SK-N-MC (cell line): ENCODE measurements at regions not wholly inside any gene's neighbourhood (a gene's known extent, or its start where the extent isn't known, plus 50 kb on each side); places are given as distances from the start of the nearest gene placed in this dataset.

ENCODE experiments used
- DNase-seq: peaks from one replicate; pipeline ENCODE4 v3.0.0-alpha.2; 2011; ENCODE audit warnings: low read depth, low spot score
- H3K27ac ChIP-seq: fragments of 200-600 bp; sonication (generic); 2 replicates; pipeline ENCODE4 v1.5.1; 2016; ENCODE audit warnings: mixed run types
- H3K36me3 ChIP-seq: fragments of 200-600 bp; sonication (generic); 2 replicates; pipeline ENCODE4 v1.6.1; 2017; ENCODE audit warnings: antibody characterized with exemption, low read length, mixed read lengths; ENCODE audit not compliant: insufficient read depth
- H3K4me3 ChIP-seq: fragments of 200-600 bp; sonication (generic); 2 replicates; pipeline ENCODE4 v1.5.1; 2016
- H3K9ac ChIP-seq: fragments of 200-600 bp; sonication (generic); 2 replicates; pipeline ENCODE4 v1.8.0; 2017; ENCODE audit warnings: mixed run types, mixed read lengths; ENCODE audit not compliant: insufficient read length
- H3K9me3 ChIP-seq: fragments of 200-600 bp; sonication (generic); 2 replicates; pipeline ENCODE4 v1.6.1; 2017; ENCODE audit warnings: low read depth, mild to moderate bottlenecking, antibody characterized with exemption, low read length, moderate library complexity, mixed read lengths
- EZH2 ChIP-seq: fragments of 200-600 bp; sonication (generic); IDR thresholded peaks from one replicate; pipeline ENCODE4 v1.6.1; 2017; ENCODE audit warnings: antibody characterized with exemption
- FOXP2 ChIP-seq: optimal IDR thresholded peaks from 2 replicates; pipeline ENCODE3; 2011; ENCODE audit warnings: mild to moderate bottlenecking, moderate library complexity; ENCODE audit not compliant: insufficient read depth; ENCODE audit errors: extremely low read length, control extremely low read depth
- POLR2AphosphoS5 ChIP-seq: IDR thresholded peaks from 2 replicates; pipeline ENCODE4 v1.6.1; 2012; ENCODE audit warnings: mild to moderate bottlenecking, low read depth, low read length, borderline replicate concordance

GRCh38 chr21:35753308-35753707 is 307.0 kb downstream of the SETD4 start:
- H3K36me3 ChIP-seq = no peaks in the 10 kb centered on the region
- H3K9me3 ChIP-seq = no peaks in the 10 kb centered on the region
- H3K9ac ChIP-seq = no peak overlapping the region
- H3K4me3 ChIP-seq = no peak overlapping the region
- no peak for DNase-seq
- TF ChIP-seq FOXP2 (no peak), POLR2AphosphoS5 (no peak), EZH2 (no peak)
- no peak overlapping the region for H3K27ac ChIP-seq

DNA sequence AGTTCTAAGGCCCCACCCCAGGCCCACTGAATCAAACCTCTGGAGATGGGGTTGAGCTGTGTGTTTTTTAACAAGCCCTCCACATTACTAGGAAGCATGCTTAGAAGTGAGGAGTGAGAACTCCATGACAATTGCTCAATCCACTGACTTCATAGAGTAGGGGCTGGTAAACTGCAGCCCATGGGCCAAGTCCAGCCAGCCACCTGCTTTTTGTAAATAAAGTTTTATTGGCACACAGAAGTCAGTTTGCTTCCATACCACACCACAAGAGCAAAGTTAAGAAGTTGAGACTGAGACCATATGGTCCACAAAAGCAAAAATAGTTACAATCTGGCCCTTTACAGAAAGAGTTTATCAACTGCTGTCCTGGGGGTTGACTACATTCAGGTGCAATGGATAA is 309.2 kb downstream of the SETD4 start:
- no peak for DNase-seq

GRCh38 chr21:35749904-35750303 is 310.4 kb downstream of the SETD4 start:
- no peak for TF ChIP-seq POLR2AphosphoS5
- no peak for TF ChIP-seq FOXP2
- no peak for TF ChIP-seq EZH2

More for the DNA sequence above, 309.2 kb downstream of the SETD4 start:
- Histone ChIP-seq H3K4me3 (no peak overlapping the region), H3K9ac (no peak overlapping the region), H3K36me3 (no peaks in the 10 kb centered on the region), H3K27ac (no peak overlapping the region), H3K9me3 (no peaks in the 10 kb centered on the region)
- TF ChIP-seq POLR2AphosphoS5 = no peak

DNA sequence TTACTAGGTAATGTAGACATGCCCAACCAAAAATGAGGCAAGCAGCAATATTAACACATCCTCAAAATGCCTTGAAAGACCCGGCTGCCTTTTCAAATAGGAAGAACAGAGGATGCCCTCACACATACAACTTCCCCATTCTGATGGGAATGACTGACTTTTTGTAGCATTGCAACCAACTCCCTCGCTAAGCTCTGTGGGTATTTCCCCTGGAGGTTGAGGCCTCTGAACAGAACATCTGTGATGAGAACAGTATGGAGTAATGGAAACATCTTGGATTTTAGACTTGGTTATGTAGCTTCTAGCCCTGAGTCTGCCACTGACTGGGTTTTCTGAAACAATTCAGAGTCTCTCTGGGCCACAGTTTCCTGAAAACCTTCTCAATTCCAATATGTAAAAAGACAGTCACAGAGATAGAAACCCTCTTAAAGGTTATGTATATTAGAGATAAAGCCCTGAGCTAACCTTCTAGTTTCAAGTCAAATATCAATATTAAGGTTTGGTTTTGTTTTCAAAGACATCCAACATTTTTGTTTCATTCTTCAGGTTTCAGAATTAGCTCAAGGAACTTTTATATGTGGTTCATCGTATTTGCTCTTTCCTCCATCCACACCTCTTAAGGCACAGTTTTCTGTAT is 311.5 kb downstream of the SETD4 start:
- DNase-seq = no peak
- TF ChIP-seq EZH2 (no peak), FOXP2 (no peak), POLR2AphosphoS5 (no peak)

More at GRCh38 chr21:35749904-35750303, 310.4 kb downstream of the SETD4 start:
- no peak overlapping the region for H3K4me3 ChIP-seq
- DNase-seq = no peak
- no peaks in the 10 kb centered on the region for H3K9me3 ChIP-seq
- H3K36me3 ChIP-seq = no peaks in the 10 kb centered on the region
- no peak overlapping the region for H3K9ac ChIP-seq
- no peak overlapping the region for H3K27ac ChIP-seq

DNA sequence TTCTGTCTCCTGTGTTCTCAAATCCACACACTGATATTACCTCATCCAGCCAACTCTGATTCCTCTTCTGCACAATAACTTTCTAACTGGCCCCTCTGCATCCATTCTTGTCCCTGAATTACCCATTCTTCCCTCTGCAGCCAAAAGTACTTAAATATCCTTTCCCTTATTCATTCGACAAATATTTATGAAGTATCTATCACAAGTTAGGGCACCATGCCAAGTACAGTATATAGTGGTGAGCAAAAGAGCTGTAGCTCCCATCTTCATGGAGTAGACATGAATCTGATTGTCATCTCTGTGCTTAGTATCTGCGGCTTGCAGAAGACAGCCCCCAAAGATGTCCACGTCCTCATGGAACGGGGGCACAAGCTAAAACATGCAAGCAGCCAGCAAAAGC is 316.8 kb downstream of the SETD4 start:
- Histone ChIP-seq H3K9me3 (no peaks in the 10 kb centered on the region), H3K36me3 (no peaks in the 10 kb centered on the region), H3K4me3 (no peak overlapping the region), H3K9ac (no peak overlapping the region), H3K27ac (no peak overlapping the region)
- TF ChIP-seq POLR2AphosphoS5 = no peak
- no peak for TF ChIP-seq FOXP2
- no peak for TF ChIP-seq EZH2
- no peak for DNase-seq

More for the DNA sequence above, 311.5 kb downstream of the SETD4 start:
- H3K9ac ChIP-seq = no peak overlapping the region
- no peak overlapping the region for H3K27ac ChIP-seq
- no peak overlapping the region for H3K4me3 ChIP-seq
- H3K36me3 ChIP-seq = no peaks in the 10 kb centered on the region
- no peaks in the 10 kb centered on the region for H3K9me3 ChIP-seq

DNA sequence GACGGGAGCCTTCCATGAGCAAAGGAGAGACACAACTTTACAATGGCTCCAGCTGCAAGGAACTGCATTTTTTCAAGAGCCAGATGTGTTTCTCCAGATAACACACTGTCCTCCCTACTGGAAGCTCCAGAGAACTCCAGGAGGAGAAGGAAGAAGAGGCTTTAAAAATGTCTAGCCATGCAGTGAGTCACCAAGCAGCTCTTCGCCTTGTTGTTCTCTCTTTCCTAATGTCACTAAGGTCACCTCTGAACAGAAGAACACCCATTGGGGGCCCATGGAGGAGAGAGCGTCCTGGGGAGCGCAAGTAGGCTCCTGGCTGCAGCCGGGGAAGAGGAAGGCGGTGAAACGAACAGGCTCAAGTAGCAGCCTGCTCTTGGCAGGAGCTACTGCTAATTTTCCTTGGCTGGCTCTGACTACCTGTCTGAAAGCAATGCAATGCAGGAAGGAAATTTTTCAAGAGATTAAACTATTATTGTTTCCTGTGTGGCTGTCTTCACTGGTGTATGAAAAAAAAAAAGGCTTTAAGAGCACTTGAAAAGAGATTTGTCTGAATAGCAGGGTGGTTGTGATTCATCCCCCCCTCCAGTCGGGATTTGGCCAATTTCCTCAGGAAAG is 321.9 kb downstream of the SETD4 start:
- Histone ChIP-seq H3K36me3 (no peaks in the 10 kb centered on the region), H3K27ac (no peak overlapping the region), H3K4me3 (no peak overlapping the region), H3K9me3 (no peaks in the 10 kb centered on the region), H3K9ac (no peak overlapping the region)
- TF ChIP-seq POLR2AphosphoS5 = no peak
- TF ChIP-seq FOXP2 = no peak
- TF ChIP-seq EZH2 = no peak
- no peak for DNase-seq

DNA sequence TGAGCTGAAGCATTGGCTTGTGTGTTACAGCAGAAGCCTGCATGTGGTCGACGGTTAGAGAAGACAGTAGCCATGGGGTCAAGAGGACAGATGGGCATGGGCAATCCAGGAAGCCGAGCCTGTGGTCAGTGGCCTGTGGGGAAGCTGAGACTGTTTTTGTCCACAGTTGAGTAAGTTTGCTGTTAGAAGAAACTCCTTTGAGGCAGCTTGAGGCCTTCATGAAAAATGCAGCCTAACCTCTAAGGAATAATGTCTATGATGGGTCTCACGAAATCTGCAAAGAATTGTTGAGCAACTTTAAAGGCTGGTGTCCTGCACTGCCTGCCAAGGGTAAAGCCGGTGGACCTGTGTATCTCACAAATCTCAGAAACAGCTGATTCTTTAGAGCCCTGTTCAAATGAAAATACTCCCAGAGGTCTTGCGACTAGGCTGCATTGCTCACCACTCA is 322.4 kb downstream of the SETD4 start:
- TF ChIP-seq FOXP2 (no peak), EZH2 (no peak), POLR2AphosphoS5 (no peak)
- Histone ChIP-seq H3K36me3 (no peaks in the 10 kb centered on the region), H3K9me3 (no peaks in the 10 kb centered on the region), H3K27ac (no peak overlapping the region), H3K9ac (no peak overlapping the region), H3K4me3 (no peak overlapping the region)
- no peak for DNase-seq

DNA sequence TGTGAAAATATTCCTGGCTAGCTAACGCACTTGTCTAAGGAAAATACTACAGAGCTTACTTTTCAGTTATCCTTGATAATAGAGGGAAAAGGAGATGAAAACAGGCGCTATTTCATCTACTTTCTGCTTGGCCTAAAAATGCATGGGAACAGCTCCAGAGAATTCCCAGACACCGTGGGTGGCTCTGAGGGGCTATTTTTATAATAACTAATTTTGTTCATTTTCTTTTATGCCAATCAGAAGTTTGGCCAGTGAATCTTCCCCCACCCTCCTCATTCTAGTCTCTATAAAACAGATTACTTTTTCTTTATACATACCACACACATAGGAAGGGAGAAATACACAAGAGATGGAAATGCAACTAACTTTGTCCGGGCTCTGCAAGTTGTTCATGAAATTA is 322.9 kb downstream of the SETD4 start:
- H3K9ac ChIP-seq = no peak overlapping the region
- TF ChIP-seq EZH2 = no peak
- TF ChIP-seq FOXP2 = no peak
- no peaks in the 10 kb centered on the region for H3K9me3 ChIP-seq
- DNase-seq = no peak
- H3K36me3 ChIP-seq = no peaks in the 10 kb centered on the region
- no peak overlapping the region for H3K27ac ChIP-seq
- H3K4me3 ChIP-seq = no peak overlapping the region

GRCh38 chr21:35732788-35733187 is 327.5 kb downstream of the SETD4 start:
- no peak overlapping the region for H3K4me3 ChIP-seq
- no peaks in the 10 kb centered on the region for H3K9me3 ChIP-seq
- no peak overlapping the region for H3K27ac ChIP-seq
- no peak overlapping the region for H3K9ac ChIP-seq
- TF ChIP-seq POLR2AphosphoS5 (no peak), FOXP2 (no peak), EZH2 (no peak)
- DNase-seq = no peak
- no peaks in the 10 kb centered on the region for H3K36me3 ChIP-seq
